Nephron progenitor cell (in vitro differentiated cells): ENCODE measurements at regions not wholly inside any gene's neighbourhood (a gene's known extent, or its start where the extent isn't known, plus 50 kb on each side); places are given as distances from the start of the nearest gene placed in this dataset.

ENCODE experiments used
- DNase-seq: peaks from one replicate; pipeline ENCODE4 v3.0.0; 2021
- H3K27ac Mint-ChIP-seq: 2 replicates; pipeline ENCODE4 v1.8.0; 2021; ENCODE audit warnings: mild to moderate bottlenecking, moderate library complexity, mixed read lengths
- H3K27me3 Mint-ChIP-seq: 2 replicates; pipeline ENCODE4 v1.8.0; 2021; ENCODE audit warnings: mild to moderate bottlenecking, low read depth, mixed read lengths; ENCODE audit not compliant: poor library complexity
- H3K36me3 Mint-ChIP-seq: 2 replicates; pipeline ENCODE4 v1.8.0; 2021; ENCODE audit warnings: low read depth, mixed read lengths
- H3K4me1 Mint-ChIP-seq: 2 replicates; pipeline ENCODE4 v1.8.0; 2021; ENCODE audit warnings: mixed read lengths
- H3K4me3 Mint-ChIP-seq: 2 replicates; pipeline ENCODE4 v1.8.0; 2021; ENCODE audit warnings: mild to moderate bottlenecking, moderate library complexity, mixed read lengths
- H3K9me3 Mint-ChIP-seq: 2 replicates; pipeline ENCODE4 v1.8.0; 2021; ENCODE audit warnings: mild to moderate bottlenecking, moderate library complexity, mixed read lengths
- CTCF ChIP-seq: fragments of 200-600 bp; sonication (generic); IDR thresholded peaks from 2 replicates; pipeline ENCODE4 v1.5.0; 2021; ENCODE audit warnings: antibody characterized with exemption

GRCh38 chrX:127390316-127390715 is 570.8 kb downstream of the PRR32 start:
- Mint-ChIP-seq H3K27me3 (peaks cover 4% of the 10 kb centered on the region), H3K4me1 (no peaks in the 10 kb centered on the region), H3K27ac (no peak overlapping the region), H3K9me3 (peaks cover 15% of the 10 kb centered on the region), H3K36me3 (no peaks in the 10 kb centered on the region), H3K4me3 (no peak overlapping the region)
- DNase-seq = no peak
- no peak for TF ChIP-seq CTCF

GRCh38 chrX:127389900-127390299 is 570.4 kb downstream of the PRR32 start:
- Mint-ChIP-seq H3K9me3 (peaks cover 11% of the 10 kb centered on the region), H3K27ac (no peak overlapping the region), H3K4me1 (no peaks in the 10 kb centered on the region), H3K27me3 (peaks cover under 1% of the 10 kb centered on the region), H3K4me3 (no peak overlapping the region), H3K36me3 (no peaks in the 10 kb centered on the region)
- TF ChIP-seq CTCF = no peak
- DNase-seq = no peak
